Tibial nerve (tissue), 4 donors: ENCODE measurements at regions not wholly inside any gene's neighbourhood (a gene's known extent, or its start where the extent isn't known, plus 50 kb on each side); places are given as distances from the start of the nearest gene placed in this dataset.

Source experiments
- EP300 ChIP-seq, 2 donors: sonication (generic); formaldehyde crosslinking; IDR thresholded peaks; one replicate each; pipeline ENCODE4 v1.6.1; 2017; ENCODE audit warnings: antibody characterized with exemption in 2 of 2, mild to moderate bottlenecking in 1 of 2
- POLR2A ChIP-seq, 2 donors: fragments of 450-650 bp; IDR thresholded peaks; one replicate each; pipeline ENCODE4 v1.6.1; 2017; ENCODE audit warnings: antibody characterized with exemption in 2 of 2, mild to moderate bottlenecking in 2 of 2, moderate library complexity in 2 of 2
- TF ChIP-seq, protein P1 (sequence below), 5 experiments: fragments of 200-600 bp in 3 of 5; fragments of 450-650 bp in 2 of 5; sonication (generic) in 3 of 5; IDR thresholded peaks; one replicate each; pipeline ENCODE4 v1.5.1; 2016 to 2019; ENCODE audit warnings: antibody characterized with exemption in 5 of 5, mild to moderate bottlenecking in 3 of 5, moderate library complexity in 2 of 5

DNA sequence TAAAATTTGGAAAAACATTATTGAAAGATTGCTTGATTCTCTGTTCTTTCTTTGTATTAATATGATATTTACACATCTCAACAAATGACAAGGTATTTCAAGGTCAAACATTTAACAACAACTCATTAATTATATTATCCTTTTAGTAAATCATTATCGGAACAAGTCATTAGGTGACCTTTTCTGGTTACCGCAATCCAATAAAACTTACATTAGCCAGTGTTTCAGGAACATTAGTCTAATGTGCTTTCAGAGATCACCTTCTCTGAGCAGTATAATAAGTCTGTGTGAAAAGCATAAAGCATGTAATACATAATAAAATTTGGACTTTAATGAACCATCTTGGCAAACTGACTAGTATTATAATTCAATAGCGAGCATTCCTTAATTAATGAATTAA, 1466.4 kb downstream of the FAM181B start:
- TF ChIP-seq POLR2A (IDR thresholded peaks at IDR 0.05) (no peak), EP300 (IDR thresholded peaks at IDR 0.05) (no peak)
- TF ChIP-seq, protein P1, sequence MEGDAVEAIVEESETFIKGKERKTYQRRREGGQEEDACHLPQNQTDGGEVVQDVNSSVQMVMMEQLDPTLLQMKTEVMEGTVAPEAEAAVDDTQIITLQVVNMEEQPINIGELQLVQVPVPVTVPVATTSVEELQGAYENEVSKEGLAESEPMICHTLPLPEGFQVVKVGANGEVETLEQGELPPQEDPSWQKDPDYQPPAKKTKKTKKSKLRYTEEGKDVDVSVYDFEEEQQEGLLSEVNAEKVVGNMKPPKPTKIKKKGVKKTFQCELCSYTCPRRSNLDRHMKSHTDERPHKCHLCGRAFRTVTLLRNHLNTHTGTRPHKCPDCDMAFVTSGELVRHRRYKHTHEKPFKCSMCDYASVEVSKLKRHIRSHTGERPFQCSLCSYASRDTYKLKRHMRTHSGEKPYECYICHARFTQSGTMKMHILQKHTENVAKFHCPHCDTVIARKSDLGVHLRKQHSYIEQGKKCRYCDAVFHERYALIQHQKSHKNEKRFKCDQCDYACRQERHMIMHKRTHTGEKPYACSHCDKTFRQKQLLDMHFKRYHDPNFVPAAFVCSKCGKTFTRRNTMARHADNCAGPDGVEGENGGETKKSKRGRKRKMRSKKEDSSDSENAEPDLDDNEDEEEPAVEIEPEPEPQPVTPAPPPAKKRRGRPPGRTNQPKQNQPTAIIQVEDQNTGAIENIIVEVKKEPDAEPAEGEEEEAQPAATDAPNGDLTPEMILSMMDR (IDR thresholded peaks at IDR 0.05), result no peak
